B cell (primary cell): ENCODE measurements at regions not wholly inside any gene's neighbourhood (a gene's known extent, or its start where the extent isn't known, plus 50 kb on each side); places are given as distances from the start of the nearest gene placed in this dataset.

Experiments used
- ATAC-seq: fragments of 200-7000 bp; cut with Tn5 transposase; one replicate; pipeline ENCODE4 v1.10.0; 2021; ENCODE audit warnings: low read depth, mild to moderate bottlenecking, moderate number of reproducible peaks, moderate library complexity
- CTCF ChIA-PET: fragments of 350-600 bp; sonication (Branson Sonifier 250); formaldehyde crosslinking; loops from one replicate; lab custom pipeline; 2021; ENCODE audit warnings: antibody characterized with exemption, inconsistent platforms; lab: Charles Lee
- POLR2A ChIA-PET: fragments of 350-600 bp; sonication (Branson Sonifier 250); formaldehyde crosslinking; loops from one replicate; lab custom pipeline; 2021; ENCODE audit warnings: antibody characterized with exemption; lab: Charles Lee
- DNase-seq: peaks from one replicate; pipeline ENCODE4 v3.0.0; 2013
- H2AFZ ChIP-seq: 2 replicates; pipeline ENCODE4 v1.6.1; 2012; ENCODE audit warnings: mild to moderate bottlenecking, low read depth, low read length; ENCODE audit not compliant: insufficient read depth, poor library complexity, severe bottlenecking
- H3K27ac ChIP-seq, 2 donors: 1 replicate in 1 of 2; 2 replicates in 1 of 2; pipeline ENCODE4 v1.5.1; 2012 to 2013; ENCODE audit warnings: low read length in 2 of 2, mild to moderate bottlenecking in 2 of 2, moderate library complexity in 1 of 2
- H3K27me3 ChIP-seq, 4 experiments: fragments of 200-600 bp in 1 of 4; sonication (generic) in 1 of 4; replicated peaks in 1 of 4; 1 replicate in 2 of 4; 2 replicates in 2 of 4; pipeline versions ENCODE4 v1.6.1 to v1.7.0; 2013 to 2016; ENCODE audit warnings: low read length in 3 of 4, mild to moderate bottlenecking in 2 of 4, mixed read lengths in 1 of 4, moderate library complexity in 1 of 4; ENCODE audit not compliant: insufficient read depth in 4 of 4, control insufficient read depth in 3 of 4; ENCODE audit errors: control extremely low read depth in 1 of 4
- H3K36me3 ChIP-seq, 2 experiments: replicated peaks in 1 of 2; 1 replicate in 1 of 2; 2 replicates in 1 of 2; pipeline versions ENCODE4 v1.6.1 to v1.7.1; 2013; ENCODE audit warnings: low read length in 1 of 2; ENCODE audit not compliant: insufficient read depth in 2 of 2, control insufficient read depth in 1 of 2; ENCODE audit errors: control extremely low read depth in 1 of 2, extremely low read depth in 1 of 2
- H3K4me1 ChIP-seq, 2 donors: fragments of 200-600 bp in 1 of 2; sonication (generic) in 1 of 2; 1 replicate in 1 of 2; 2 replicates in 1 of 2; pipeline versions ENCODE4 v1.5.1 to v1.6.1; 2013 to 2017; ENCODE audit warnings: low read length in 2 of 2; ENCODE audit not compliant: control insufficient read depth in 2 of 2, insufficient read depth in 2 of 2
- H3K4me2 ChIP-seq: replicated peaks from 2 replicates; pipeline ENCODE3; 2012; ENCODE audit warnings: mild to moderate bottlenecking, low read depth, low read length; ENCODE audit not compliant: poor library complexity, severe bottlenecking
- H3K4me3 ChIP-seq, 5 experiments: fragments of 200-600 bp in 1 of 5; sonication (generic) in 1 of 5; 1 replicate in 3 of 5; 2 replicates in 2 of 5; pipeline versions ENCODE4 v1.5.1 to v1.7.0; 2011 to 2016; ENCODE audit warnings: low read length in 4 of 5, mild to moderate bottlenecking in 4 of 5, low read depth in 2 of 5, control low read depth in 1 of 5, moderate library complexity in 1 of 5; ENCODE audit not compliant: insufficient read depth in 1 of 5; ENCODE audit errors: control extremely low read depth in 1 of 5, extremely low read depth in 1 of 5
- H3K79me2 ChIP-seq: fragments of 200-600 bp; sonication (generic); one replicate; pipeline ENCODE4 v1.6.0; 2016; ENCODE audit warnings: low read length; ENCODE audit not compliant: control insufficient read depth, insufficient read depth
- H3K9ac ChIP-seq: fragments of 200-600 bp; sonication (generic); 2 replicates; pipeline ENCODE4 v1.6.1; 2017; ENCODE audit warnings: mild to moderate bottlenecking, low read length, moderate library complexity
- H3K9me3 ChIP-seq, 3 donors: one replicate each; pipeline versions ENCODE4 v1.6.1 to v1.7.1; 2013; ENCODE audit warnings: low read length in 2 of 3; ENCODE audit not compliant: control insufficient read depth in 2 of 3, insufficient read depth in 1 of 3; ENCODE audit errors: control extremely low read depth in 1 of 3
- H4K20me1 ChIP-seq: 2 replicates; pipeline ENCODE4 v1.6.0; 2012; ENCODE audit warnings: mild to moderate bottlenecking, low read length; ENCODE audit not compliant: insufficient read depth, control insufficient read depth, poor library complexity, severe bottlenecking
- H3K27ac Mint-ChIP-seq: one replicate; pipeline ENCODE4 v1.8.0; 2021; ENCODE audit warnings: mixed read lengths
- H3K27me3 Mint-ChIP-seq: one replicate; pipeline ENCODE4 v1.8.0; 2021; ENCODE audit warnings: mixed read lengths
- H3K4me1 Mint-ChIP-seq: one replicate; pipeline ENCODE4 v1.8.0; 2021; ENCODE audit warnings: mixed read lengths
- H3K4me3 Mint-ChIP-seq: one replicate; pipeline ENCODE4 v1.8.0; 2021; ENCODE audit warnings: mixed read lengths
- H3K9me3 Mint-ChIP-seq: one replicate; pipeline ENCODE4 v1.8.0; 2022; ENCODE audit warnings: mixed read lengths; ENCODE audit not compliant: insufficient read depth
- CTCF ChIP-seq: fragments of 200-600 bp; IDR thresholded peaks from one replicate; pipeline ENCODE4 v1.8.0; 2022; ENCODE audit warnings: antibody characterized with exemption, mild to moderate bottlenecking
- EZH2 ChIP-seq: IDR thresholded peaks from 2 replicates; pipeline ENCODE4 v1.6.1; 2012; ENCODE audit warnings: borderline replicate concordance, low read depth, mild to moderate bottlenecking, moderate library complexity, low read length; ENCODE audit not compliant: insufficient read depth, poor library complexity, severe bottlenecking
- WGBS: methylation state at CpG from one replicate; pipeline ENCODE4 v1.1.5; 2013; ENCODE audit warnings: missing lambda C conversion rate; ENCODE audit not compliant: insufficient coverage; 5-methylcytosine and 5-hydroxymethylcytosine counted together
- intact Hi-C: fragments of 100-400 bp; cut with micrococcal nuclease; formaldehyde crosslinking; loops from one replicate; pipeline ENCODE4 v1.10.0; 2022

GRCh38 chr6:112865131-112865530 is 518.0 kb downstream of the RFPL4B start:
- Mint-ChIP-seq H3K4me1 (no peaks in the 10 kb centered on the region), H3K4me3 (no peak overlapping the region), H3K27ac (no peak overlapping the region), H3K9me3 (peaks cover 8% of the 10 kb centered on the region), H3K27me3 (no peaks in the 10 kb centered on the region)
- no peaks in the 10 kb centered on the region for H3K36me3 ChIP-seq
- no peak for DNase-seq
- H3K4me2 ChIP-seq: no peak overlapping the region
- H3K27me3 ChIP-seq: no peaks in the 10 kb centered on the region
- ATAC-seq: no peak
- TF ChIP-seq CTCF (no peak), EZH2 (no peak)
- CTCF ChIA-PET: no interaction called here
- H4K20me1 ChIP-seq: no peaks in the 10 kb centered on the region
- intact Hi-C loops: no loop called here
- no CpG with 5 or more reads among the region's 2 CpGs for WGBS
- H3K4me1 ChIP-seq: no peaks in the 10 kb centered on the region
- no peak overlapping the region for H3K9ac ChIP-seq
- H3K4me3 ChIP-seq: no peak overlapping the region
- H3K79me2 ChIP-seq: no peaks in the 10 kb centered on the region
- no peak overlapping the region for H3K27ac ChIP-seq
- POLR2A ChIA-PET: no interaction called here
- H2AFZ ChIP-seq: no peak overlapping the region
- no peaks in the 10 kb centered on the region for H3K9me3 ChIP-seq

GRCh38 chr6:112874881-112875280 is 527.8 kb downstream of the RFPL4B start:
- DNase-seq: no peak
- H3K4me2 ChIP-seq: no peak overlapping the region
- WGBS: 100% methylated on average over 1 of the region's 1 CpG
- no peak overlapping the region for H3K9ac ChIP-seq
- ChIA-PET POLR2A (no interaction called here), CTCF (interaction anchor here (0.8 kb wide), 1 partner anchor 1034 kb away, joined by 3 read pairs; no protein-coding TSS in a partner anchor)
- TF ChIP-seq CTCF (no peak), EZH2 (no peak)
- no peaks in the 10 kb centered on the region for H3K79me2 ChIP-seq
- H3K4me1 ChIP-seq: no peaks in the 10 kb centered on the region
- H3K4me3 ChIP-seq: no peak overlapping the region
- intact Hi-C loops: no loop called here
- no peak for ATAC-seq
- no peaks in the 10 kb centered on the region for H3K9me3 ChIP-seq
- H3K4me3 Mint-ChIP-seq: no peak overlapping the region
- no peak overlapping the region for H3K27ac ChIP-seq
- H2AFZ ChIP-seq: no peak overlapping the region
- no peaks in the 10 kb centered on the region for H3K27me3 ChIP-seq
- H4K20me1 ChIP-seq: no peaks in the 10 kb centered on the region
- no peak overlapping the region for H3K27ac Mint-ChIP-seq
- no peaks in the 10 kb centered on the region for H3K36me3 ChIP-seq
- no peaks in the 10 kb centered on the region for H3K4me1 Mint-ChIP-seq
- H3K9me3 Mint-ChIP-seq: peaks cover 2% of the 10 kb centered on the region
- H3K27me3 Mint-ChIP-seq: no peaks in the 10 kb centered on the region
